HEK293T (cell line): ENCODE measurements at regions not wholly inside any gene's neighbourhood (a gene's known extent, or its start where the extent isn't known, plus 50 kb on each side); places are given as distances from the start of the nearest gene placed in this dataset.

Experiments
- CTCF ChIA-PET: fragments of 350-600 bp; formaldehyde crosslinking; extraction: SDS; loops from one replicate; lab custom pipeline; 2021; ENCODE audit warnings: antibody characterized with exemption, inconsistent platforms; lab: Yijun Ruan, JAX
- POLR2A ChIA-PET: fragments of 350-600 bp; formaldehyde crosslinking; extraction: SDS; loops from one replicate; lab custom pipeline; 2020; ENCODE audit warnings: antibody characterized with exemption, inconsistent platforms; lab: Yijun Ruan, JAX
- DNase-seq: peaks from one replicate; pipeline ENCODE4 v3.0.0; 2012; ENCODE audit warnings: mixed read lengths; ENCODE audit errors: extremely low spot score
- ARNT ChIP-seq: fragments of 450-650 bp; IDR thresholded peaks from 2 replicates; pipeline ENCODE4 v1.6.1; 2017; ENCODE audit warnings: mild to moderate bottlenecking
- BHLHE40 ChIP-seq: fragments of 450-650 bp; IDR thresholded peaks from 2 replicates; pipeline ENCODE4 v1.6.1; 2016; ENCODE audit warnings: mild to moderate bottlenecking, moderate library complexity, borderline replicate concordance
- CTBP1 ChIP-seq: fragments of 450-650 bp; IDR thresholded peaks from 2 replicates; pipeline ENCODE4 v1.6.1; 2016; ENCODE audit warnings: borderline replicate concordance
- ELF4 ChIP-seq: fragments of 450-650 bp; IDR thresholded peaks from 2 replicates; pipeline ENCODE4 v1.6.1; 2017; ENCODE audit warnings: antibody characterized with exemption
- FOXA1 ChIP-seq: fragments of 450-650 bp; IDR thresholded peaks from 2 replicates; pipeline ENCODE4 v1.6.1; 2016; ENCODE audit warnings: mild to moderate bottlenecking
- FOXK2 ChIP-seq: fragments of 450-650 bp; IDR thresholded peaks from 2 replicates; pipeline ENCODE4 v1.6.1; 2016; ENCODE audit warnings: mild to moderate bottlenecking
- FOXM1 ChIP-seq: fragments of 450-650 bp; IDR thresholded peaks from 2 replicates; pipeline ENCODE4 v1.6.1; 2017; ENCODE audit warnings: mild to moderate bottlenecking, borderline replicate concordance
- HDGF ChIP-seq: fragments of 450-650 bp; IDR thresholded peaks from 2 replicates; pipeline ENCODE4 v1.6.1; 2017; ENCODE audit warnings: antibody characterized with exemption, borderline replicate concordance
- L3MBTL2 ChIP-seq: fragments of 450-650 bp; conservative IDR thresholded peaks from 2 replicates; pipeline ENCODE4 v1.6.1; 2016; ENCODE audit warnings: mild to moderate bottlenecking
- LEF1 ChIP-seq: fragments of 450-650 bp; IDR thresholded peaks from 2 replicates; pipeline ENCODE4 v1.6.1; 2017; ENCODE audit warnings: mild to moderate bottlenecking, borderline replicate concordance
- NFRKB ChIP-seq: fragments of 450-650 bp; IDR thresholded peaks from 2 replicates; pipeline ENCODE4 v1.6.1; 2016; ENCODE audit warnings: mild to moderate bottlenecking, moderate library complexity
- SP1 ChIP-seq: fragments of 450-650 bp; IDR thresholded peaks from 2 replicates; pipeline ENCODE4 v1.6.1; 2017
- SUZ12 ChIP-seq: fragments of 450-650 bp; IDR thresholded peaks from 2 replicates; pipeline ENCODE4 v1.6.1; 2016; ENCODE audit warnings: mild to moderate bottlenecking
- TARDBP ChIP-seq: fragments of 450-650 bp; IDR thresholded peaks from 2 replicates; pipeline ENCODE4 v1.6.1; 2016
- ZNF384 ChIP-seq: fragments of 450-650 bp; IDR thresholded peaks from 2 replicates; pipeline ENCODE4 v1.6.1; 2016
- TF ChIP-seq, protein P1 (sequence below): fragments of 450-650 bp; IDR thresholded peaks from 2 replicates; pipeline ENCODE4 v1.6.1; 2016

DNA sequence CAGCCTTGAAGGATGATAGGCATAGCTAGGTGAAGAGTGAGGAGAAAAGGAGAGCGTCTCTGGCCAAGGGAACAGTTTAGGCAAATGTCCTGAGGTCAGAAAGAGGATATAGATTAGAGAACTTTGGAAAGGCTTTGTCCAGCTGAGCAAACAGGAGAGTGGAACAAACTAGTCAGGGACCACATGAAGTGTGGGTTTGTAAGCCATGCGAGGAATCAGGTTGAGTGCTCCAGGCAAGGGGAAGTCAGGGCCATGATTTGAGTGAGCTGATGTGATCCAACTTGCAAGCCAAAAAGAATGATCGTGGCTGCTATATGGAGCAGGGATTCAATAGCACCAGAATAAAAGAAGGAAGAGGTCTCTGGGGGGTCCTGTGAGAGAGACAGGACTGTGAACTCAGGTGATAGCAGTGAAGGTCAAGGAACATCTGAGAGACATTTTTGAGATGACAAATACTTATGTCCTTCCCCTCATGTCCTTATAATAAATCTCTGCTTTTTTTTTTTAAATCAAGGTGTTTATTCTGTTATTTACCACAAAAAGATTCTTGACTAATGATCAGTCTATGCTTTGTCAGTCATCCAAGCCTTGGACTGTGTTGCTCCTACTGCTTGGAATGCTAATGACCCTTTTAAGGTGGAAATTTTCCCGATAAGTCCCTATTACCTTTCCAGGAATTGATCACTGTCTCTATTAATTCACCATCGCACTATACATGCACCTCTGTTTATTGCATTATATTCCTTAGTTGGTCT, 472.6 kb downstream of the TXNL1 start:
- POLR2A ChIA-PET: no interaction called here
- no peak for DNase-seq
- CTCF ChIA-PET: no interaction called here

DNA sequence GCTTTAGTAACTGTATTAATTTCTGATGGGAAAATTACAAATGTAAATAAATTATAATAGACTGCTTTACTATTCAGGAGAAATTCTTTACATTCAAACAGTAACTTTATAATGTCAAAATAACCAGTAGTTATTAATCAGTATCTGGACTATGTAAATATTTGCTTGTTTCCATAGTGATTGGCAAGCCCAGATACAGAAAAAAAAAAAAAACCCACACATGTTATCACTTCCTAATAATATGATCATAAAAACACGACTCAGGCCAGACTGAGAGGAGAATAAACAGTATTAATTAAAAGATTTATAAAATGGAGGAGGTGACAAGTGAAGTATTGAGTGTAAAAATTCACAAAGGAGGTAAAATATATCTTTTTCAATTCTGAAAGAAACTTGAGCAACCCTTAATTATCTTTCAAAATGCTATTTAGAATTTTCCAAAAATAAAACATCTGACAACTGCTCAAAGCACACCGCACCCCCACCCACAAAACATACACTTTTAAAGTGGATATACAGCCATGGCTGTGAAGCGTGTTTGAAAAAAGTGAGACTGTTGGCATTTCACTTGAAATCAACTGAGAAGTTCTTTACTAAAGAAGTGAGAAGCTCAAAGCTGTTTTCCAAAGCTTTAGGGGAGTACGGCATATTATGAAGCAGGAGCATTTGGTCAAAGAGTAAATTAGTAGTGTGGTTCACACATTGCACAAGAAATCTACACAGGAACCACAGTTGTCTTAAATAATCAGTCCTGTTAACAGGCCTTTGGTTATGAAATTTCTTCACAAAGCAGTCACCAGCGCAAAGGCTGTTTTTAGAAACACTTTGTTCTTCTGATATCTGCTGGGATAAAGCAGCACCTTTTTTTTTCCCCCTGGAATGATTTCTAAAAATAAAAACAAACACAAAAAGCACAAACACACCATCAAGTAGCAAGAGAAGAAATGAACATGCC, 475.8 kb downstream of the TXNL1 start:
- ChIA-PET POLR2A (no interaction called here), CTCF (no interaction called here)
- no peak for TF ChIP-seq L3MBTL2
- TF ChIP-seq BHLHE40: no peak
- TF ChIP-seq ELF4: no peak
- TF ChIP-seq NFRKB: no peak
- no peak for TF ChIP-seq SUZ12
- TF ChIP-seq, protein P1, sequence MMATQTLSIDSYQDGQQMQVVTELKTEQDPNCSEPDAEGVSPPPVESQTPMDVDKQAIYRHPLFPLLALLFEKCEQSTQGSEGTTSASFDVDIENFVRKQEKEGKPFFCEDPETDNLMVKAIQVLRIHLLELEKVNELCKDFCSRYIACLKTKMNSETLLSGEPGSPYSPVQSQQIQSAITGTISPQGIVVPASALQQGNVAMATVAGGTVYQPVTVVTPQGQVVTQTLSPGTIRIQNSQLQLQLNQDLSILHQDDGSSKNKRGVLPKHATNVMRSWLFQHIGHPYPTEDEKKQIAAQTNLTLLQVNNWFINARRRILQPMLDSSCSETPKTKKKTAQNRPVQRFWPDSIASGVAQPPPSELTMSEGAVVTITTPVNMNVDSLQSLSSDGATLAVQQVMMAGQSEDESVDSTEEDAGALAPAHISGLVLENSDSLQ: no peak
- TF ChIP-seq TARDBP: no peak
- no peak for DNase-seq

More for the DNA sequence above, 472.6 kb downstream of the TXNL1 start:
- no peak for TF ChIP-seq SUZ12

DNA sequence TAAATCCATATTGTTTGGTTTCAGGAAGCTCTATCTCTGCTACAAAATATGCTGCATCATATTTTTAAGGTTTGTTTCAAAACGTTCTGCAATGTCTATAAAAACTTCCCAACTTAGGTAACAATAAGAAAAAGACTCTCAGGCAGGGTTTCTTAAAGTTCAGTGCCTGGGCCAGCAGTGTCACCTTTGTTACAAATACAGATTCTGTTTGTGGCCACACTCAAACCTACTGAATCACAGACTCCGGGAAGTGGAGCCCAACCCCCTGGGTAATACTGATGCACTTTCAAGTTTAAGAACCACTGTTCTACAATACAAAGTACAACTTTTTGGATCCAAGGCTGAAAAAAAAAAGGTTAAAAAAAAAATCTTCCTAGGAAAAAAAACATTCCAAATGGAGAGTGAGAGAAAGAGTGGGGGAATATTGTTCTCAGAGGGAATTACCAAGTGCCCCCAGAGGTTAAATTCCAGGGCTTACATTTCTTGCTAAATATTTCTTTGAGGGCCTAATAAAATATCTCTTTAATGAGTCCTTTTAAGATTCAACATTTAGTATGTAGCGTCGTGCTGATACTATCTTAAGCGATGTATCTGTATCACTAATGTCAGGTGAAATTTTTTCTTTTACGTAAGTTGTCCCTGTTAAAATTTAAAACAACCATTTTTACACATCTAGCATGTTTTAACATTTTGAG, 476.7 kb downstream of the TXNL1 start:
- no peak for TF ChIP-seq FOXM1
- no peak for TF ChIP-seq FOXA1
- TF ChIP-seq SP1: no peak

DNA sequence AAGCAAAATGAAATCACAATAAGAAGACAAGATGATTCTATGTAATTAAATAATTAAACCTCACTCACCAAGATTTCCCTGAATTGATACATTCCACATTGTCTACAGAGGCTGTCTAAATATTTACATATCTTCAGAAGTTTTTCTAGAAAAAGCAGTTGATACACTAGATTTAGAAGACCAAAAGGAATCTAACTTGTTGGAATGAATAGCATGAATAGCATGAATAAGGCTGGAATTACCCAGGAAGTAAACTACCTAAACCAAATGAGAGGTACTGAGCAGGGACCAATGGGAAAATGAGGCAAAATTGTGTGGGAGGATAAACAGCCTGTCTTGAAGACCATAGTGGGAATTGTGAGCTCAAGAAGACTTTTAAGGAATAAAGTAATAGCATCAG, 479.7 kb downstream of the TXNL1 start:
- TF ChIP-seq L3MBTL2: no peak
- no peak for TF ChIP-seq SUZ12
- no peak for TF ChIP-seq ZNF384
- TF ChIP-seq TARDBP: no peak
- TF ChIP-seq FOXM1: no peak
- TF ChIP-seq HDGF: no peak
- TF ChIP-seq, protein P1: no peak
- TF ChIP-seq NFRKB: no peak
- no peak for TF ChIP-seq FOXK2
- no peak for TF ChIP-seq ELF4
- no peak for TF ChIP-seq SP1
- no peak for TF ChIP-seq ARNT
- CTCF ChIA-PET: no interaction called here
- POLR2A ChIA-PET: no interaction called here
- DNase-seq: no peak

More for the DNA sequence above, 476.7 kb downstream of the TXNL1 start:
- CTCF ChIA-PET: no interaction called here
- POLR2A ChIA-PET: no interaction called here
- no peak for DNase-seq

DNA sequence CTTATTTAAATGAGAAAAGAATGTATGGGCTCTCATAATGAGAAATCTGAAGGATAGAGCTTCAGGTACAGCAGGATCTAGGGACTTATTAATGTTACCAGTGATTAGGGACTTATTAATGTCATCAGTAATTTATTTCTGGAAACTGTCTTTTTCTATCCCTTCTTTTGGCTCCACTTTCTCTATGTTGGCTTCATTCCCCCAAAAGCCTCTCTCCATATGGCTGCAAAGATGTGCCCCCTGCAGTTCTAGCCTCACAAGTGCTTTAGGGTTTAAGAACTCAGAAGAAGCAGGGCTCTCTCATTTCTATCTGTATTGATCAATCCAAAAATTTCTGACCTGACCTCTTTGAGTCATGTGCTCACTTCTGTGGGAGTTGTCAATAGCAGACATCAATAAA, 480.9 kb downstream of the TXNL1 start:
- DNase-seq: no peak
- ChIA-PET POLR2A (no interaction called here), CTCF (no interaction called here)
- no peak for TF ChIP-seq L3MBTL2

DNA sequence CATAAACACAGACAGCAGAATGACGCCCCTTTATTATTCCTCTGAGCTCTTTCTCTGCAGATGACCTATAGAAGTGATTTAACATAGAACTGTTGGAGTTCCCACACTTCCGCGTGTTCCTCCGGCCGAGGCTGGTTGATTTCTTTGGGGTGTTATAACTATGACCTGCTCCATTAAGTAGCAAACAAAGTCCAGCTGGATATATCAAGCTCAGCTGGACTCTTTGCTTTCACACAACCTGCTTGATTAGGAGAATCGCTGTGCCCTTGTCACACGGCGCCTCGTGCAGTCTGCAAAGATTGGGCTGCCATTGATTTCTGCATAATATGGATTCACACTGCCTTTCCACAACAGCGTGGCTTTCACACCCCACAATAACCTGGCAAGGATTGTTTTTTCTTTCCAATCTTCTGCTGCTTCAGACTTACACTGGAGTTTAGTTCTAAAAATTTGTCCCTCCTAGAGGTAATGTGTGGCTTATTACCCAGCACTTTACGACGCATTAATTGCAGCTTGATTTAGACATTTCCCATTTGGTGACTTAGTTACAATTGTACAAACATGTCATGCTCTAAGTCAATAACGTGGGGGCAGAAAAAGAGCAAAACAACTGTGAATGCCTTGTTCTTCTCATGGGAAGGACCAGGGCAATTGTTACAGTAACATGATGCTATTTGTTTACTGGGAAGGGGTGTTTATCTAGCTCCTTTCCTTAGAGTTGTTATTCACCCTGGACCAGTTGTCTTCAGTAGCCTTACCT, 485.7 kb downstream of the TXNL1 start:
- ChIA-PET POLR2A (no interaction called here), CTCF (no interaction called here)
- no peak for TF ChIP-seq TARDBP
- no peak for TF ChIP-seq ZNF384
- no peak for TF ChIP-seq FOXK2
- TF ChIP-seq SP1: no peak
- DNase-seq: no peak

DNA sequence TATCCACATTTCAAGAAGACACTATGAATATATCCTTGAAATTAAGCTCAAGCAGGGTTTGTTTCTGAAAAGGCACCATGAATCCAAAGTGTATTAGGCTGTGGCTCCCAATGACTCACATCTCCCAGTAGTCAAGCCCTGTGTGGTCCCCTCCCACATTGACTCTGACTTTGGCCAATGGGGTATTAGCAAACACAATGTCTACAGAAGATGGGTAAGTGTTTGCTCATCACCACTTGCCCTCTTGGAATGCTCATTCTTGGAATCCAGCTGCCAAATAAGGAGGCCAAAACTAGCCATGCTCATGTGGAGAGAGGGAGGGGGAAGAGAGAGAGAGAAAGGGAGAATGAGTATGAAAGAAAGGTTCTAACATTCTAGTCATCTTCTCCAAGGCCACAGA, 490.0 kb downstream of the TXNL1 start:
- no peak for TF ChIP-seq L3MBTL2
- TF ChIP-seq FOXK2: no peak
- TF ChIP-seq ELF4: no peak
- TF ChIP-seq TARDBP: no peak
- no peak for TF ChIP-seq ZNF384
- no peak for TF ChIP-seq HDGF
- TF ChIP-seq ARNT: no peak
- TF ChIP-seq NFRKB: no peak
- TF ChIP-seq LEF1: no peak
- TF ChIP-seq, protein P1: no peak
- no peak for TF ChIP-seq SP1
- TF ChIP-seq FOXA1: no peak
- TF ChIP-seq SUZ12: no peak
- no peak for TF ChIP-seq BHLHE40
- no peak for TF ChIP-seq CTBP1
- ChIA-PET POLR2A (no interaction called here), CTCF (no interaction called here)
- no peak for DNase-seq
